Stimulated activated CD4-positive, alpha-beta T cell treated with anti-CD3 and anti-CD28 coated beads, TNF-alpha, amount 100 ng/mL, for 1 hour (primary cell): ENCODE measurements at regions not wholly inside any gene's neighbourhood (a gene's known extent, or its start where the extent isn't known, plus 50 kb on each side); places are given as distances from the start of the nearest gene placed in this dataset.

Experiments used
- DNase-seq, 3 donors: peaks; one replicate each; pipeline ENCODE4 v3.0.0-alpha.2; 2020; ENCODE audit warnings: low read depth in 3 of 3, low spot score in 1 of 3

GRCh38 chr20:58019027-58019849 is 209.2 kb downstream of the ANKRD60 start:
- no peak for DNase-seq

- DNase-seq: no peak
These were observed 209.9 kb downstream of the ANKRD60 start for GRCh38 chr20:58018590-58018989.

- DNase-seq: no peak
These were observed 210.4 kb downstream of the ANKRD60 start for GRCh38 chr20:58017970-58018530.

- no peak for DNase-seq
These were observed 211.1 kb downstream of the ANKRD60 start for GRCh38 chr20:58017231-58017969.

- DNase-seq: no peak
These were observed 211.7 kb downstream of the ANKRD60 start for GRCh38 chr20:58016779-58017178.

GRCh38 chr20:58014628-58015315 is 213.7 kb downstream of the ANKRD60 start:
- DNase-seq: no peak

- no peak for DNase-seq
These were observed 215.5 kb downstream of the ANKRD60 start for GRCh38 chr20:58012731-58013510.

GRCh38 chr20:58011947-58012610 is 216.4 kb downstream of the ANKRD60 start:
- no peak for DNase-seq

- DNase-seq: no peak
These were observed 217.1 kb downstream of the ANKRD60 start for GRCh38 chr20:58011106-58011946.

GRCh38 chr20:58010666-58011065 is 217.8 kb downstream of the ANKRD60 start:
- no peak for DNase-seq

- no peak for DNase-seq
These were observed 218.3 kb downstream of the ANKRD60 start for GRCh38 chr20:58010186-58010585.

- no peak for DNase-seq
These were observed 219.6 kb downstream of the ANKRD60 start for GRCh38 chr20:58008866-58009265.

GRCh38 chr20:58008413-58008812 is 220.0 kb downstream of the ANKRD60 start:
- DNase-seq: no peak

GRCh38 chr20:58007947-58008346 is 220.5 kb downstream of the ANKRD60 start:
- DNase-seq: no peak

- no peak for DNase-seq
These were observed 221.8 kb downstream of the ANKRD60 start for GRCh38 chr20:58006346-58007316.

- DNase-seq: no peak
These were observed 222.7 kb downstream of the ANKRD60 start for GRCh38 chr20:58005581-58006345.

GRCh38 chr20:58004900-58005299 is 223.6 kb downstream of the ANKRD60 start:
- no peak for DNase-seq
